RWPE2 (cell line): ENCODE measurements at regions not wholly inside any gene's neighbourhood (a gene's known extent, or its start where the extent isn't known, plus 50 kb on each side); places are given as distances from the start of the nearest gene placed in this dataset.
A peak's percentile ranks its signal among the peaks of the same experiment; 100 is the strongest.
"Not testable (repeated sequence)": the region's sequence is repeated elsewhere in the genome, so short reads cannot be mapped to it uniquely, and the experiment has no call there.

Experiments used
- ATAC-seq: fragments of 200-7000 bp; cut with Tn5 transposase; 3 replicates; pipeline ENCODE4 v1.9.1; 2021; ENCODE audit warnings: low read depth
- DNase-seq: peaks from one replicate; pipeline ENCODE4 v3.0.0-alpha.2; 2020; ENCODE audit warnings: low spot score
- H3K27ac ChIP-seq: fragments of 450-650 bp; 2 replicates; pipeline ENCODE4 v1.5.1; 2017; ENCODE audit warnings: mild to moderate bottlenecking; ENCODE audit not compliant: poor library complexity, severe bottlenecking
- H3K27me3 ChIP-seq: fragments of 250-450 bp; sonication (Bioruptor Pico); 2 replicates; pipeline ENCODE4 v1.5.1; 2021; ENCODE audit warnings: mild to moderate bottlenecking, moderate library complexity; ENCODE audit not compliant: insufficient read depth, poor library complexity, severe bottlenecking
- H3K36me3 ChIP-seq: fragments of 250-450 bp; sonication (Bioruptor Pico); 2 replicates; pipeline ENCODE4 v1.5.1; 2020; ENCODE audit warnings: low read depth, mild to moderate bottlenecking, moderate library complexity
- H3K4me1 ChIP-seq: fragments of 250-450 bp; sonication (Bioruptor Pico); 2 replicates; pipeline ENCODE4 v1.5.1; 2021; ENCODE audit warnings: mild to moderate bottlenecking, moderate library complexity; ENCODE audit not compliant: insufficient read depth, poor library complexity, severe bottlenecking
- H3K4me3 ChIP-seq: fragments of 250-450 bp; sonication (Bioruptor Pico); 2 replicates; pipeline ENCODE4 v1.5.1; 2021; ENCODE audit warnings: mild to moderate bottlenecking, moderate library complexity; ENCODE audit not compliant: severe bottlenecking
- H3K9me3 ChIP-seq: fragments of 250-450 bp; sonication (Bioruptor Pico); 2 replicates; pipeline ENCODE4 v1.5.1; 2021; ENCODE audit warnings: mild to moderate bottlenecking, moderate library complexity; ENCODE audit not compliant: severe bottlenecking

DNA sequence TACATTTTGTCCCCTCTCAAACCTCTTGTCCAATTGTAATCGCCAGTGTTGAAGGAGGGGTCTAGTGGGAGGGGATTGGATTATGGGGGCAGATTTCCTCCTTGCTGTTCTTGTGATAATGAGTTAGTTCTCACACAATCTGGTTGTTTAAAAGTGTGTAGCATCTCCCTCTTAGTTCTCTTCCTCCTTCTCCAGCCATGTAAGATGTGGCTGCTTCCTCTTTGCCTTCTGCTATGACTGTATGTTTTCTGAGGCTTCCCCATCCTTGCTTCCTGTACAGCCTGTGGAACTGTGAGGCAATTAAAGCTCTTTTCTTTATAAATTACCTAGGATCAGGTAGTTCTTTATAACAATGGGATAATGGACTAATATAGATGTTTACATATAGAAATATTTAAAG, 162.3 kb upstream of the C1QTNF3 start:
- not testable (repeated sequence) for H3K36me3 ChIP-seq, H3K4me3 ChIP-seq, ATAC-seq, H3K4me1 ChIP-seq, H3K9me3 ChIP-seq, DNase-seq, H3K27ac ChIP-seq, H3K27me3 ChIP-seq

DNA sequence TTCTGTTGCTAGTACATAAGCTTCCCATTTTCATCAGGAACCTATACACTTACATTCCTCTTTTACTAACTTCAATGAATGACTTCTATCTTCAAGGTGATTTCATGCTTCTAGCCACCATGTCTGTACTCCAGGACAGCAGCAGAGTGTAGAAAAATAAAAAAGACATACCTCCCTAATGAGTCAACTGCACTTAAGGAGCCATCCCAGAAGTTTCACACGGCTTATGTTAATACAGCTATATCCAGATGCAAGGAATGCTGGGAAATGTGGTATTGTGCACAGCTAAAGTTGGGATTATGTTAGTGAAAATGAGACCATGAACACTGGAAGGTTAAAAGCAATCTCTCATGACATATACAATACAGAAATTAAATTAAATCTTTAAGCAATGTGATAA, 174.4 kb upstream of the C1QTNF3 start:
- H3K4me1 ChIP-seq, ATAC-seq, H3K4me3 ChIP-seq, DNase-seq, H3K27me3 ChIP-seq, H3K27ac ChIP-seq, H3K9me3 ChIP-seq, H3K36me3 ChIP-seq: not testable (repeated sequence)

DNA sequence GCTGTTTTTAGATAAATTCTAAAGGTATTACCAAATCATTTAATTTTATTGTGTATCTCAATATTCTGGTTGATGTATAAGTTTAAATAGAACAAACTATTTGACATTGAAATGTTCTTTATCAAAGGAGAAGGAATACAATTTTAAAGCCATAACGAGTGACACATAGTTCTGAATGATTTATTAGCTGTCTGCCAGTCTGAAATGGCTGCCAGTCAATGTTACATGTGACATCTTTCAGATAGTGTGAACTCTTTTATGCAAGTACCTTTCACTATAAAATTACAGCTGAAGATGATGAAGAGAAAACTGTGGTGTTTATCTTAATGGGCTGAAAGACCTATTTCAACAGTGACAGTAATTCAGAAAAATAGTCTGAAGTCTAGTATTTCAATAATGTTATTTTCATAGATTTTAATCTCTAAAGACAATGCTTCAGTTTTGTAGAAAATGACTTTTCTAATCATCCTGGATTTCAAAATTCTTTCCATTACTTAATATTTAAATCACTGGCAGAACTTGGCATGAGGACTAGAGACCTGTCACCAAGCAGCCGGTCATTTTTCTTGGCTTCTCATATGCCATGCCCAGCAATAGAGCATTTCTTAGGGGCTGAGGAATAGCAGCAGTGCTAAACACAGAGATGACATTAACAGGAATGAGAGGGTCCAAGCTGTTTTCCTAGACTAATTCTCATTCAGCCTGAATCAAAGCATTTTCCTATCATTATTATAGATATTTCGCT, 178.5 kb upstream of the C1QTNF3 start:
- not testable (repeated sequence) for H3K4me1 ChIP-seq, H3K9me3 ChIP-seq, H3K27ac ChIP-seq, H3K4me3 ChIP-seq, H3K36me3 ChIP-seq, H3K27me3 ChIP-seq, DNase-seq, ATAC-seq

DNA sequence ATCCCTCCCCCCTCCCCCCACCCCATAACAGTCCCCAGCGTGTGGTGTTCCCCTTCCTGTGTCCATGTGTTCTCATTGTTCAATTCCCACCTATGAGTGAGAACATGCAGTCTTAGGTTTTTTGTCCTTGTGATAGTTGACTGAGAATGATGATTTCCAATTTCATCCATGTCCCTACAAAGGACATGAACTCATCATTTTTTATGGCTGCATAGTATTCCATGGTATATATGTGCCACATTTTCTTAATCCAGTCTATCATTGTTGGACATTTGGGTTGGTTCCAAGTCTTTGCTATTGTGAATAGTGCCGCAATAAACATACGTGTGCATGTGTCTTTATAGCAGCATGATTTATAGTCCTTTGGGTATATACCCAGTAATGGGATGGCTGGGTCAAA, 180.1 kb upstream of the C1QTNF3 start:
- H3K9me3 ChIP-seq, H3K27ac ChIP-seq, H3K4me1 ChIP-seq, H3K4me3 ChIP-seq, DNase-seq, H3K36me3 ChIP-seq, H3K27me3 ChIP-seq, ATAC-seq: not testable (repeated sequence)

DNA sequence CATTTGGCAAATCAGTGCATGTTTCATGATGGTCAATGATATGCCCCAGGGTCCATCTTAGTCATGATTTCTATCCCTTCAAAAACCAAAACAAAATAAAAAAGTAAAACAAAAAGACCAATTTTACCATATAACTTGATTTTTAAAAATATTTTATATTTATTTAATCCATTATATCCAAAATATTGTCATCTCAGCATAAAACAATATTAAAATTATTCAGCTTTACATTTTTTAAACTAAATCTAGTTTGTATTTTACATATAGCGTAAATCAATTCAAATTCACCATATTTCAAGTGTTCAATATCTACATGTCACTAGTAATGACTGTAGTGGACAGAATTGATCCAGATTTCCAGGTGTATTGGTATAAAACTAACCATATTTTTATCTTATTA, 187.4 kb upstream of the C1QTNF3 start:
- not testable (repeated sequence) for H3K27me3 ChIP-seq, DNase-seq, H3K27ac ChIP-seq, ATAC-seq, H3K4me1 ChIP-seq, H3K36me3 ChIP-seq, H3K4me3 ChIP-seq, H3K9me3 ChIP-seq

DNA sequence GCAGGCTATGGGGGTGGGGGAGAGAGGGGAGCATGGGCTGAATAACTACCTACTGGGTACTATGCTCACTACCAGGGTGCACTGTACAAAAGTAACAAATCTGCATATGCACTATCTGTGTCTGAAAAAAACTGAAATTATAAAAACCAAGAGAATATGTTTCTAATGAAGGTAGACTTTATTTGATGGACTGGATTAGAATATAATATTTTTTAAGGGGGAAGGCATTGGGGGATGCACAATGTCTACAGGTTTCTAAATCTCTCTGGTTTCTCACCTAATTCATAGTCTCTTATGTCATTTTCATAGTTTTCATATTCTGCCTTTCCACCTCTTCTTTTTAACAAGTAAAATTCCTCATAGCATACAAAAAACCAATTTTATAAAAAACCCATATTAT, 200.8 kb upstream of the C1QTNF3 start:
- ATAC-seq: not testable (repeated sequence)
- H3K27ac ChIP-seq: peak overlapping the region; percentile 52

DNA sequence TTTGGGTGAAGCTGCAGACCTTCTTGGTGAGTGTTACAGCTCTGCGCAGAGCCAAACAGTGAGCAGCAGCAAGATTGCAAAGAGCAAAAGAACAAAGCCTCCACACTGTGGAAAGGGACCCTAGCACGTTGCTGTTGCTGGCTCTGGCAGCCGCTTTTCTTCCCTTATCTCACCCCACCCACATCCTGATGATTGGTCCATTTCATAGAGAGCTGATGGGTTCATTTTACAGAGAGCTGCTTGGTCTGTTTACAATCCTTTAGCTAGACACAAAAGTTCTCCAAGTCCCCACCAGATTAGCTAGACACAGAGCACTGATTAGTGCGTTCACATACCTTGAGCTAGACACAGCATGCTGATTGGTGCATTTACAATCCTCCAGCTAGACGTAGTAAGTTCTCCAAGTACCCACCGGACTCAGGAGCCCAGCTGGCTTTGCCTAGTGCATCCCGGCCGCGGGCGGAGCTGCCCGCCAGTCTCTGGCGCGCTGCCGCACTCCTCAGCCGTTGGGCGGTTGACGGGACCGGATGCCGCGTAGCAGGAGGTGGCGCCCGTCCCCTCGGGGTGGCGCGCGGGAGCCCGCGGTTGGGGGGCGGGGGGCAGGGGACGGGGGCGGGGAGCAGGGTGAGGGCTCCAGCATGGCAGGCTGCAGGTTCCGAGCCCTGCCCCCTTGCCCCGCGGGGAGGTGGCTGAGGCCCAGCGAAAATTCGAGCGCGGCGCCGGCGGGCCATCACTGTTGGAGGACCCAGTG, 201.4 kb upstream of the C1QTNF3 start:
- H3K9me3 ChIP-seq, H3K27me3 ChIP-seq, H3K4me1 ChIP-seq, H3K36me3 ChIP-seq: not testable (repeated sequence)
- Histone ChIP-seq H3K4me3 (peak overlapping the region; percentile 30), H3K27ac (peak overlapping the region; percentile 52)
- ATAC-seq: peak; percentile 61
- peak; percentile 67 for DNase-seq

More for the DNA sequence above, 200.8 kb upstream of the C1QTNF3 start:
- peak overlapping the region; percentile 30 for H3K4me3 ChIP-seq
- H3K9me3 ChIP-seq, DNase-seq, H3K4me1 ChIP-seq, H3K27me3 ChIP-seq, H3K36me3 ChIP-seq: not testable (repeated sequence)

DNA sequence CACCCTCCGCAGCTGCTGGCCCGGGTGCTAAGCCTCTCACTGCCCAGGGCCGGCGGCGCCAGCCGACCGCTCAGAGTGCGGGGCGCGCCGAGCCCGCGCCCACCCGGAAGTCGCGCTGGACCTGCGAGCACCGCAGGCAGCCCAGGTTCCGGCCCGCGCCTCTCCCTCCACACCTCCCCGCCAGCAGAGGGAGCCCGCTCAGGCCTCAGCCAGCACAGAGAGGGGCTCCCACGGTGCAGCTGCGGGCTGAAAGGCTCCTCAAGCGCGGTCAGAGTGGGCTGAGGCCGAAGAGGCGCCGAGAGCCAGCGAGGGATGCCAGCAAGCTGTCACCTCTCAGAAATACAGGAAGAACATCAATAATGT, 202.0 kb upstream of the C1QTNF3 start:
- not testable (repeated sequence) for H3K27me3 ChIP-seq, H3K9me3 ChIP-seq, H3K36me3 ChIP-seq, DNase-seq, H3K4me1 ChIP-seq
- peak; percentile 84 for ATAC-seq
- Histone ChIP-seq H3K27ac (peak overlapping the region; percentile 52), H3K4me3 (peak overlapping the region; percentile 25)

DNA sequence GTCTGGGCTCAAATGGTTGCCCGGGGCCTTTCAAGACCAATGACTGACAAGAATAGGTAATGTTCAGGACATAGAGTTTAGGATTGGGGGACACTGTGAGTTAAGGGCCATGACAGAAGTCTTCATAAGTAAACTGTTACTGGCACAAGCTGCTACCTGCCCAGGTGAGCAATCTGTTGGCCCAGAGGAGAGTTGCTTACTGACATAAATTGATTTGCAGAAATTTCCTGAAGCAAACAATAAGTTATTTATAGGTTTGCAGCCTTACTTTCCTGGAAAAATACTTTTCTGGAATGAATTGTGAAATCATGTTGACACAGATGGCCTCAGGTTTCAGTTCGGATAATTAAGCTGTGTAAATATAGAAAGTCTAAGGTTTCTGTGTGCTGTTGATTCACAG, 202.8 kb upstream of the C1QTNF3 start:
- ATAC-seq, H3K4me1 ChIP-seq, H3K27me3 ChIP-seq, H3K9me3 ChIP-seq, H3K36me3 ChIP-seq: not testable (repeated sequence)
- DNase-seq: peak; percentile 68
- Histone ChIP-seq H3K27ac (peak overlapping the region; percentile 17), H3K4me3 (peak overlapping the region; percentile 19)

DNA sequence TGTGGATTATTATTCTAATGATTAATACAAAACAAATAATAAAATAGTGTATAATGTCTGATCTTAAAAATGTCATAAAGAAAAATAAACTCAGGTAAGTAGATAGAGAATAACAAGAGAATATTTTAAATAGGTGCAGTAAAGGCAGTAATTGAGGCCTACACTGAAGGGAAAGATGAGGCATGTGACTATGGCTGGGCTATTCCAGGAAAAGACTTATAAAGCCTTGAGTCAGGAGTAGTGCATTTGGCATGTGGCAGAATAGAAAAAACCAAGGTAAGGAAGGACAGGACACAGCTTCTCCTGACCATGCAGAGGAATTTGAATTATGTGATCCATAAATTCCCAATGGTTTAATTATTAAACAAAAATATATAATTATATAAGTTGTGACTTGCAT, 215.6 kb upstream of the C1QTNF3 start:
- DNase-seq, H3K27me3 ChIP-seq, ATAC-seq, H3K36me3 ChIP-seq, H3K27ac ChIP-seq, H3K4me1 ChIP-seq, H3K4me3 ChIP-seq, H3K9me3 ChIP-seq: not testable (repeated sequence)

DNA sequence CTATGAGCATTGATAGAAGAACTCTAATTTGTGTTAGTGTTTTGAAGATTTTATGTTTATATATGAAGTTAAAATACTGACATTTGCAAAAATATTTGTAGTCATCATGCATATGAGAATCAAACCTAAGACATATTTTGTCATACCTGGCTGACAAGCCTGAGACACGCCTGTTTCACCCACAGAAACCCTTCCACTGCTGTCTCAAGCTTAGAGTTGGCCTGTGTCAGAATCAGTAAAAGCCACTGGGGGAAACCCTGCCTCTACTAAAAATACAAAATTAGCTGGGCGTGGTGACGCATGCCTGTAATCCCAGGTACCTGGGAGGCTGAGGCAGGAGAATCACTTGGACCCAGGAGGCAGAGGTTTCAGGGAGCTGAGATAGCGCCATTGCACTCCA, 218.0 kb upstream of the C1QTNF3 start:
- ATAC-seq, H3K4me1 ChIP-seq, H3K4me3 ChIP-seq, H3K27me3 ChIP-seq, H3K36me3 ChIP-seq, H3K27ac ChIP-seq, DNase-seq, H3K9me3 ChIP-seq: not testable (repeated sequence)
